GM11168 (cell line): ENCODE measurements at regions not wholly inside any gene's neighbourhood (a gene's known extent, or its start where the extent isn't known, plus 50 kb on each side); places are given as distances from the start of the nearest gene placed in this dataset.
"Not testable (repeated sequence)": the region's sequence is repeated elsewhere in the genome, so short reads cannot be mapped to it uniquely, and the experiment has no call there.

Experiments
- in situ Hi-C: fragments of 300-500 bp; cut with MboI; formaldehyde crosslinking; loops from one replicate; pipeline ENCODE4 v1.12.0; 2022; ENCODE audit warnings: low sequenced_read_pairs; ENCODE audit not compliant: unreplicated experiment

- in situ Hi-C loops, result no loop called here
These were observed 217.3 kb downstream of the MID1IP1 start for GRCh38 chrX:39018541-39018940.

- in situ Hi-C loops, result no loop called here
These were observed 217.8 kb downstream of the MID1IP1 start for GRCh38 chrX:39019056-39019455.

- in situ Hi-C loops, result no loop called here
These were observed 218.9 kb downstream of the MID1IP1 start for GRCh38 chrX:39020051-39020669.

- in situ Hi-C loops, result no loop called here
These were observed 220.8 kb downstream of the MID1IP1 start for GRCh38 chrX:39022106-39022505.

- in situ Hi-C loops, result no loop called here
These were observed 228.0 kb downstream of the MID1IP1 start for GRCh38 chrX:39029221-39029620.

- in situ Hi-C loops, result no loop called here
These were observed 229.4 kb downstream of the MID1IP1 start for GRCh38 chrX:39030636-39031035.

- in situ Hi-C loops, result no loop called here
These were observed 238.6 kb downstream of the MID1IP1 start for GRCh38 chrX:39039890-39040289.

- in situ Hi-C loops, result no loop called here
These were observed 242.7 kb downstream of the MID1IP1 start for GRCh38 chrX:39043838-39044550.

GRCh38 chrX:39047174-39047573, 245.9 kb downstream of the MID1IP1 start:
- in situ Hi-C loops, result no loop called here

GRCh38 chrX:39049975-39050374, 248.7 kb downstream of the MID1IP1 start:
- in situ Hi-C loops, result no loop called here

GRCh38 chrX:39050427-39050826, 249.2 kb downstream of the MID1IP1 start:
- in situ Hi-C loops, result no loop called here

GRCh38 chrX:39052751-39053150, 251.5 kb downstream of the MID1IP1 start:
- in situ Hi-C loops, result no loop called here

GRCh38 chrX:39058724-39059123, 257.5 kb downstream of the MID1IP1 start:
- in situ Hi-C loops, result no loop called here

- in situ Hi-C loops, result no loop called here
These were observed 258.6 kb downstream of the MID1IP1 start for GRCh38 chrX:39059866-39060265.

GRCh38 chrX:39063037-39063436, 261.8 kb downstream of the MID1IP1 start:
- in situ Hi-C loops, result no loop called here

GRCh38 chrX:39063702-39064101, 262.4 kb downstream of the MID1IP1 start:
- in situ Hi-C loops, result no loop called here

- in situ Hi-C loops, result no loop called here
These were observed 264.0 kb downstream of the MID1IP1 start for GRCh38 chrX:39065051-39065871.

GRCh38 chrX:39067866-39068265, 266.6 kb downstream of the MID1IP1 start:
- in situ Hi-C loops, result no loop called here

- in situ Hi-C loops, result not testable (repeated sequence)
These were observed 267.4 kb downstream of the MID1IP1 start for GRCh38 chrX:39068634-39069033.

- in situ Hi-C loops, result no loop called here
These were observed 268.8 kb downstream of the MID1IP1 start for GRCh38 chrX:39070009-39070408.

- in situ Hi-C loops, result no loop called here
These were observed 271.9 kb downstream of the MID1IP1 start for GRCh38 chrX:39073131-39073530.
